A204.1 (cell line): ENCODE measurements at regions not wholly inside any gene's neighbourhood (a gene's known extent, or its start where the extent isn't known, plus 50 kb on each side); places are given as distances from the start of the nearest gene placed in this dataset.
A peak's percentile ranks its signal among the peaks of the same experiment; 100 is the strongest.

Source experiments
- FAIRE-seq: peaks from 2 replicates; lab custom pipeline; 2012; peaks lifted over from hg19 to GRCh38; lab: Jason Lieb, UNC

- FAIRE-seq: no peak
Observed at GRCh38 chr5:93883459-93883858, 142.1 kb upstream of the POU5F2 start.

GRCh38 chr5:93875693-93876092, 134.3 kb upstream of the POU5F2 start:
- peak; percentile 46 for FAIRE-seq

DNA sequence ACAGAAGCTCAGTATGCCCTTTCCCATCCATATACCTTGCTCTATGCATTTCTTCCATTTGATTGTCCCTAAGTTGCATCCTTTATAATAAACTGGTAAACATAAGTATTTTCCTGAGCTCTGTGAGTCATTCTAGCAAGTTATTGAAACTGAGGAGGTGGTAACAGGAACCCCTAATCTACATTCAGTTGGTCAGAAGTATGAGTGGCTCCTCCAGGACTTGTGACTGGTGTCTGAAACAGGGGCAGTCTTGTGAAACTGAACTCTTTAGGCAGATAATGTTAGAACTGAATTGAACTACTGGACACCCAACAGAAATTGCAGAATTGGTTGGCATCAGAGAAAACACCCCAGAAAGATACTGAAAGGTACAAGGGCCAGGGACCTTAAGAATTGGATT, 133.1 kb upstream of the POU5F2 start:
- no peak for FAIRE-seq

GRCh38 chr5:93874080-93874479, 132.7 kb upstream of the POU5F2 start:
- FAIRE-seq: no peak

- FAIRE-seq: no peak
Observed at GRCh38 chr5:93873211-93873736, 131.9 kb upstream of the POU5F2 start.

- no peak for FAIRE-seq
Observed at GRCh38 chr5:93870649-93871048, 129.2 kb upstream of the POU5F2 start.

- no peak for FAIRE-seq
Observed at GRCh38 chr5:93868851-93869250, 127.5 kb upstream of the POU5F2 start.

GRCh38 chr5:93850311-93850710, 108.9 kb upstream of the POU5F2 start:
- FAIRE-seq: no peak

- no peak for FAIRE-seq
Observed at GRCh38 chr5:93845376-93845775, 104.0 kb upstream of the POU5F2 start.

- no peak for FAIRE-seq
Observed at GRCh38 chr5:93831449-93831848, 90.0 kb upstream of the POU5F2 start.

DNA sequence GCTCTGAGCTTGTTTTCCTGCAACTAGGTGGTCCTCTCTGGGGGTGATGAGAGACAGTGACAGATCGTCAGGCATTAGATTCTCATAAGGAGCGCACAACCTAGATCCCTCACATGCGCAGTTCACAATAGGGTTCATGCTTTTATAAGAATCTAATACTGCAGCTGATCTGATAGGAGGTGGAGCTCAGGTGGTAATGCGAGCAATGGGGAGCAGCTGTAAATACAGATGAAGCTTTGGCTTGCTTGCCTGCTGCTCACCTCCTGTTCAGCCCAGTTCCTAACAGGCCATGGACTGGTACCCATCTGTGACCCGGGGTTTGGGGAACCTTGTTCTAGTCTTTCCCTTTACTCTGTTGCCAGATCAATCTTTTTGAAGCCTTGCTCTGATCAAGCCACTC, 89.5 kb upstream of the POU5F2 start:
- no peak for FAIRE-seq

- no peak for FAIRE-seq
Observed at GRCh38 chr5:93829346-93829745, 87.9 kb upstream of the POU5F2 start.

DNA sequence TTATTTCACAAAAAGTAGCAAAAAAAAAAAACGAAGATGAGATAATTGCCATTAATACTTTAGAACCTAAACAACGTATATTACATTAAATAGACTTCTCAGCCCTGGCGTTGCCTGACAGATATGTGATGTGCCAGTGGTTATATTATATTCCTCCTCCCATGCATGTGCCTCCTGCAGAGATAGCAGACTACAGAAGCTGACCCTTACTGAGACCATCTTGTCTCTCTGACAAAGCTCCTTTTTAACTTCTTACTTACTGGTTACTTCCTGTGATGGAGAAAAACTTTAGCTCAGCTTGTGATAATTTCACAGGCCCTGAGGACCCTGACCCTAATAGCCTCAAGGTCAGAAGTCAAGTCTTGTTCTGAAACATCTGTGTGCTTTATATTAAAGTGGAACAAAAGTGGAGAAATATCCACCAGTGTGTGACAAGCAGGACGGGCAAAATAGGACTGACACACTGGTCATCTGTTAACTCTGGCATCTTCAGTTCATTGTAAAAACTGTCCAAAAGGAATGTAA, 80.6 kb upstream of the POU5F2 start:
- FAIRE-seq: no peak

DNA sequence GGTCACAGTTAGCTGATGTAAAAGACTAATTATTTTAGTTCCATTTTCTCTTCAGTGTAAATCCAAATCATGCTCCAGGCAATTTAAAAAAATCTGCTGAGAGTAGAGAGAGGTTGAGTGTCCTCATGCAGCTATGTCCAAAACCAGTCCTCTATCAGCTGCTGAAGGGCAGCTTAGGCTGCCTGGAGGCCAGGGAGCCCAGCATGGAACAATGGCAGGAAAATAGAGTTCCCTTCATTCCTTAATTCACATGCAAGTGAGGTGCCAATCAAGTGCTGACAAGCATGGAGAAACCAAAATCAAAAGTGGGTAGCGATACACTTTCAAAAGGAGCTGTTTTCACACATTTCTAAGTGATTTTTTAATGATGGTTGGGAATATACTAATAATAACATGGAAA, 78.3 kb upstream of the POU5F2 start:
- FAIRE-seq: no peak

- no peak for FAIRE-seq
Observed at GRCh38 chr5:93810780-93811179, 69.4 kb upstream of the POU5F2 start.

DNA sequence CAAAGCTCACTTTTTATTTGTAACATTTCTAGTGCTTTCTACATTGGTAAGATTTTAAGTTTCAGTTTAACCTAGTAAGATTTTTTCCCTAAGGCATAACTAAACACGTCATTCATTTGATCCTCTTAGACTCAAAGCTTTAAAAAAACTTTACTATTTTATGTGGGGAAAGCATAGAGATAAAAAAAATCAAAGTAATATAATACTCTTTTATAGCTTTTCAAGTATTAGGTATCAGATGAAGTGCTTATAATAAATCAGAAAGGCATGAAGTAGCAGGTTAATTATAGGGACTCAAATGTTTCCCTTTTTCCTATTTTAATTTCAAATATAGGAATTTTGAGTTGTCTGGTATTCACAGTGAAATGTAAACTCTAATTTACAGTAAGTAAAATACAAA, 68.0 kb upstream of the POU5F2 start:
- FAIRE-seq: peak; percentile 61

DNA sequence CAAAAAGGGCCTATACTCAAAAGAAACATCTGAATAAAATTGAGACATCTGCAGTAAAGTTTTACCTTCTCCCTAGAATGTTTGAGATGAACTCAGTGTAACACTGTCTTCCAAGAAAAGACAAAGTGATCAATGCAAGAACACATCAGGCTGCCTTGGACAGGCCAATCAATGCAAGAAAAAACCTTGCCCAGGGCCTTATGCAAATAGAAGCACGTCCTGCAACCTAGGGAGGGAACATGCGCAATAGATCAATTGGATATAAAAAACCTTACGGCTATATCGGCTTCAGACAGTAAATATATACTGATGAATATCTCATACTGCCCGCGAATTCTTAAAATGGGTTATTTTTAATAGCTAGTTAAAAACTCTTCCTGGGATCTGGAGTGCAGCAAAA, 66.4 kb upstream of the POU5F2 start:
- FAIRE-seq: no peak

DNA sequence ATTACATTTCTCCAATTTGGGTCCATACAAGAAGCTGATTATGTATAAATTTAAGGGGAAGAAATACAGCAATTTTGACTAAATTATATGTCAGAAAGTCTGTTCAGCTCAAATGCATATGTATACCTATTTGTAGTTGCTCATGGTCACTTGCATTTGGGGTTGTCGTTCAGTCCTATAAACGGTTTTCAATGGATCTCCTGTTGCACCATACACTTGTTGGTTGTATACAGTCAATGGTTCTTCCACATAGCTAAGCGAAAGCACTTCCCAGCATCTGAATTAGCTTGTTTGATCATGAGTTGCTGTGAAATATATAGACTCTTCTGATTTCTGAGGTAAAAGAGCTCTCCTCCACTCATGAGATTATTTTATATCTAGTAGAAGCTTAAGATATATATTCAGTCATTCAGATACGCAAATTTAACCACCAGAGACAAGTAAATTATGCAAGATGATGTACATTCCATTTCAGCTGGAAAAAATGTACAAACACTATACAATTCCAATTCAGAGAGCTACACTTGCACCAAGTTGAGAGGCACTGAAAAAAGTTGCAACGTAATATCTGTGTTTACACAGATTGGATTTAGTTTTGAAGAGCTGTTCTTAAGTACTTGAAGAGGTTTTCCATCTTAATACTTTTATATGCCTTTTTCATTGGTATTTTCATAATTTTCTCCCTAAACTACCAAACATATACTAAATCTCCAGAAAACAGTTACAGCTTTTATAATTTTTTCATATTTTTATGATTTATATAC, 64.4 kb upstream of the POU5F2 start:
- no peak for FAIRE-seq

GRCh38 chr5:93800988-93801811, 59.8 kb upstream of the POU5F2 start:
- FAIRE-seq: peak; percentile 97

- no peak for FAIRE-seq
Observed at GRCh38 chr5:93794954-93795353, 53.6 kb upstream of the POU5F2 start.

GRCh38 chr5:93793159-93793781, 51.9 kb upstream of the POU5F2 start:
- no peak for FAIRE-seq

DNA sequence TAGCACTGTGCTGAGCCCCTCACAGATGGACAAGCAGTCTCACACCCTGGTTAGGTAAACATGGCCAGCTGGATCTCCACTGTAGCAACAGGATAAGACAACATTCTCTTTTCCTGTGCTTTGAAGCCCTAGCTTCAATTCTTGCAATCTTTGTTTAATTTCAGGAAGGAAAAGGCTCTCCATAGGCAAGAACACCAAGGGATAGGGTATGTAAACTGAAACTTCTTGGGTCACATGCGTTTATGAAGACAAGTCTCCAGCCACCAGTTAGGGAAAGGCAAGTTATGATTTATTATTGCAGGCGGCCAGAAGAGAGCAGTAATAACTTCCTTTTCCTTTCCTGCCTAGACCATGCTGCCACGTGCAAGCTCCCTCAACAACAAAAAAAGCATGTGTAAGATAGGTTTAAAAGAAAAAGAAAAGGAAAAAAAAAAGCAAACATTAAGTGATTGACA, 50.1 kb upstream of the POU5F2 start:
- FAIRE-seq: no peak
